Spleen (tissue), 11 donors: ENCODE measurements at regions not wholly inside any gene's neighbourhood (a gene's known extent, or its start where the extent isn't known, plus 50 kb on each side); places are given as distances from the start of the nearest gene placed in this dataset.

ENCODE experiments used
- DNase-seq: peaks from one replicate; pipeline ENCODE4 v3.0.0-alpha.2; 2020
- H3K27ac ChIP-seq, 8 donors: fragments of 200-600 bp; sonication (generic) in 7 of 8; 1 replicate in 4 of 8; 2 replicates in 4 of 8; pipeline versions ENCODE4 v1.5.0 to v1.8.0; 2016 to 2021; ENCODE audit warnings: inconsistent platforms in 4 of 8, mild to moderate bottlenecking in 4 of 8, moderate library complexity in 1 of 8
- H3K27me3 ChIP-seq, 7 donors: fragments of 200-600 bp; sonication (generic) in 6 of 7; replicated peaks in 1 of 7; 1 replicate in 4 of 7; 2 replicates in 3 of 7; pipeline versions ENCODE4 v1.5.0 to v1.8.0; 2016 to 2021; ENCODE audit warnings: inconsistent platforms in 3 of 7, mild to moderate bottlenecking in 1 of 7
- H3K36me3 ChIP-seq, 6 donors: fragments of 200-600 bp; sonication (generic) in 5 of 6; 1 replicate in 4 of 6; 2 replicates in 2 of 6; pipeline versions ENCODE4 v1.5.0 to v1.8.0; 2016 to 2021; ENCODE audit warnings: inconsistent platforms in 2 of 6
- H3K4me1 ChIP-seq, 6 donors: fragments of 200-600 bp; sonication (generic) in 5 of 6; 1 replicate in 3 of 6; 2 replicates in 3 of 6; pipeline versions ENCODE4 v1.5.0 to v1.8.0; 2016 to 2021; ENCODE audit warnings: inconsistent platforms in 3 of 6
- H3K4me3 ChIP-seq, 8 donors: fragments of 200-600 bp; sonication (generic) in 7 of 8; 1 replicate in 4 of 8; 2 replicates in 4 of 8; pipeline versions ENCODE4 v1.5.0 to v1.8.0; 2016 to 2021; ENCODE audit warnings: inconsistent platforms in 4 of 8, mild to moderate bottlenecking in 4 of 8, moderate library complexity in 2 of 8
- H3K9me3 ChIP-seq, 8 donors: fragments of 200-600 bp; sonication (generic) in 7 of 8; 1 replicate in 4 of 8; 2 replicates in 4 of 8; pipeline versions ENCODE4 v1.5.0 to v1.8.0; 2016 to 2021; ENCODE audit warnings: inconsistent platforms in 4 of 8
- POLR2A ChIP-seq, 3 donors: fragments of 450-650 bp; IDR thresholded peaks; one replicate each; pipeline ENCODE4 v1.5.1; 2017; ENCODE audit warnings: antibody characterized with exemption in 3 of 3, mild to moderate bottlenecking in 1 of 3
- POLR2AphosphoS5 ChIP-seq, 3 donors: sonication (generic); formaldehyde crosslinking; IDR thresholded peaks; one replicate each; pipeline ENCODE4 v1.5.1; 2017; ENCODE audit warnings: antibody characterized with exemption in 3 of 3
- WGBS, 5 donors: extraction: QIAGEN DNeasy Blood & Tissue Kit in 3 of 5; methylation state at CpG; one replicate each; pipeline versions ENCODE4 v1.1.5 to v1.1.7; 2013 to 2018; 5-methylcytosine and 5-hydroxymethylcytosine counted together
- intact Hi-C: fragments of 100-400 bp; cut with DNase I; formaldehyde crosslinking; loops from one replicate; pipeline ENCODE4 v1.15.0; 2023; ENCODE audit warnings: low total_unique reads
- TF ChIP-seq, protein P1 (sequence below), 11 experiments: fragments of 200-600 bp in 7 of 11; fragments of 450-650 bp in 4 of 11; sonication (generic) in 4 of 11; IDR thresholded peaks in 8 of 11; conservative IDR thresholded peaks in 3 of 11; 1 replicate in 7 of 11; 2 replicates in 4 of 11; pipeline versions ENCODE4 v1.4.0 to v1.8.0; 2016 to 2021; ENCODE audit warnings: antibody characterized with exemption in 11 of 11, inconsistent platforms in 4 of 11, mild to moderate bottlenecking in 1 of 11
- donor health status: healthy with polysubstance abuse.
- donor health status: DM: no; HTN: no; CAD: no; lungs with moderate emphysema.
- donor health status: DM: no; HTN: no; CAD: no.
- donor health status: Bipolar disorder and iron deficiency.
- donor health status: healthy.
- donor health status: DM: no; HTN: no; CAD: no.
- donor health status: DM: yes; HTN: yes; CAD: no.

DNA sequence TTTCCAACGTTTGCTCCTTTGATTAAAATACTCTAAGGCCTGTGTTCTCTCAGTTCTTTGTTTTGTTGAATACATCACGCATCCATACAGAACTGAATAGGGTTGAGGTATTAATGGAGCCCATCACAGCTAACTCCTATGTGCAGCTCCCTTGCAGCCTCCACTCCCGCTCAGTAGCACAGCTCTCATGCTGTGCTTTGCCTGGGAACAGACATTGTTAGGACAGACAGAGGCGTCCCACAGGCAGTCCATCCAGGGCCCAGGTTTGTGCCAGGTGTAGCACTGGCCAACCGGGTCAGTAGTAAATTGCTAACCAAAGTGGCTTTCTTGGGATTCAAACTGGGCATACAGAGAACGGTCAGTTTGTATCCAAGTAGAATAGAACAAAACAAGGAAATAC lies 644.7 kb upstream of the NRP1 start:
- Histone ChIP-seq H3K27ac (no peak overlapping the region), H3K36me3 (no peaks in the 10 kb centered on the region), H3K4me3 (no peak overlapping the region), H3K27me3 (no peaks in the 10 kb centered on the region), H3K4me1 (no peaks in the 10 kb centered on the region), H3K9me3 (peaks cover 0 to 7% (median 0%) of the 10 kb centered on the region in 8 donors)
- intact Hi-C loops: no loop called here
- TF ChIP-seq POLR2A (IDR thresholded peaks at IDR 0.05) (no peak), POLR2AphosphoS5 (IDR thresholded peaks at IDR 0.05) (no peak)
- TF ChIP-seq, protein P1, sequence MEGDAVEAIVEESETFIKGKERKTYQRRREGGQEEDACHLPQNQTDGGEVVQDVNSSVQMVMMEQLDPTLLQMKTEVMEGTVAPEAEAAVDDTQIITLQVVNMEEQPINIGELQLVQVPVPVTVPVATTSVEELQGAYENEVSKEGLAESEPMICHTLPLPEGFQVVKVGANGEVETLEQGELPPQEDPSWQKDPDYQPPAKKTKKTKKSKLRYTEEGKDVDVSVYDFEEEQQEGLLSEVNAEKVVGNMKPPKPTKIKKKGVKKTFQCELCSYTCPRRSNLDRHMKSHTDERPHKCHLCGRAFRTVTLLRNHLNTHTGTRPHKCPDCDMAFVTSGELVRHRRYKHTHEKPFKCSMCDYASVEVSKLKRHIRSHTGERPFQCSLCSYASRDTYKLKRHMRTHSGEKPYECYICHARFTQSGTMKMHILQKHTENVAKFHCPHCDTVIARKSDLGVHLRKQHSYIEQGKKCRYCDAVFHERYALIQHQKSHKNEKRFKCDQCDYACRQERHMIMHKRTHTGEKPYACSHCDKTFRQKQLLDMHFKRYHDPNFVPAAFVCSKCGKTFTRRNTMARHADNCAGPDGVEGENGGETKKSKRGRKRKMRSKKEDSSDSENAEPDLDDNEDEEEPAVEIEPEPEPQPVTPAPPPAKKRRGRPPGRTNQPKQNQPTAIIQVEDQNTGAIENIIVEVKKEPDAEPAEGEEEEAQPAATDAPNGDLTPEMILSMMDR (IDR thresholded peaks at IDR 0.05 in 8 of 11, conservative IDR thresholded peaks at IDR 0.05 in 3 of 11): no peak
- WGBS, 5 donors: 88 to 96% (median 90%) methylated on average over 6 of the region's 6 CpGs
- no peak for DNase-seq

GRCh38 chr10:33975481-33975880 lies 641.0 kb upstream of the NRP1 start:
- H3K27me3 ChIP-seq: no peaks in the 10 kb centered on the region
- WGBS, 5 donors: 72 to 86% (median 79%) methylated on average over 3 of the region's 3 CpGs
- H3K4me3 ChIP-seq: no peak overlapping the region
- TF ChIP-seq, protein P1 (IDR thresholded peaks at IDR 0.05 in 8 of 11, conservative IDR thresholded peaks at IDR 0.05 in 3 of 11): no peak
- TF ChIP-seq POLR2AphosphoS5 (IDR thresholded peaks at IDR 0.05) (no peak), POLR2A (IDR thresholded peaks at IDR 0.05) (no peak)
- intact Hi-C loops: no loop called here
- no peak overlapping the region for H3K27ac ChIP-seq
- no peaks in the 10 kb centered on the region for H3K36me3 ChIP-seq
- no peaks in the 10 kb centered on the region for H3K9me3 ChIP-seq
- no peaks in the 10 kb centered on the region for H3K4me1 ChIP-seq
- no peak for DNase-seq

DNA sequence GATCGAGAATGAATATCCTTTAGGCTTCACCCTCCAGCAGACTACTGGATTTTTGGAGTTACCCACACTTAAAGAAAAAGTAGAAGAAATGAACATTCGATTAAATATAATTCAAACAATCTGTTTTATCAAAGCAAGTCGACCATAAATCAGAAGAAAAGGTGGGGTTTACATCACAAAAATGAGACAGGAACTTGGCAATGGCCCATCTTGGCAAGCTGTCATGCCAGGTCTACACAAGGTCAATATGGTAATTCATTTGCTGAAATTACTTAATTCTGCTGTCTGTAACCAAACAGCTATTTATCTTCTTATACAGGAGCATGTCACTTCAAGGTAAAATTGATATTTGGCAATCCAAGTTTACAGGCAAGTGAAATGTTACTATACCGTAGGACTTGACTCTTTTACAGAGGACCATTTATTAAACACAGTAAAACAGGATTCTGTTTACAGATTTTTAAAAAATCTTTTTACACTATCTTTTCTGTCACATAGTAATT lies 640.6 kb upstream of the NRP1 start:
- Histone ChIP-seq H3K4me3 (no peak overlapping the region), H3K27ac (no peak overlapping the region), H3K36me3 (no peaks in the 10 kb centered on the region), H3K4me1 (no peaks in the 10 kb centered on the region), H3K27me3 (no peaks in the 10 kb centered on the region), H3K9me3 (no peaks in the 10 kb centered on the region)
- WGBS, 5 donors: 57 to 79% (median 72%) methylated on average over 4 of the region's 4 CpGs
- intact Hi-C loops: no loop called here
- no peak for TF ChIP-seq POLR2A (IDR thresholded peaks at IDR 0.05)
- TF ChIP-seq, protein P1 (IDR thresholded peaks at IDR 0.05 in 8 of 11, conservative IDR thresholded peaks at IDR 0.05 in 3 of 11): no peak
- TF ChIP-seq POLR2AphosphoS5 (IDR thresholded peaks at IDR 0.05): no peak
- no peak for DNase-seq

DNA sequence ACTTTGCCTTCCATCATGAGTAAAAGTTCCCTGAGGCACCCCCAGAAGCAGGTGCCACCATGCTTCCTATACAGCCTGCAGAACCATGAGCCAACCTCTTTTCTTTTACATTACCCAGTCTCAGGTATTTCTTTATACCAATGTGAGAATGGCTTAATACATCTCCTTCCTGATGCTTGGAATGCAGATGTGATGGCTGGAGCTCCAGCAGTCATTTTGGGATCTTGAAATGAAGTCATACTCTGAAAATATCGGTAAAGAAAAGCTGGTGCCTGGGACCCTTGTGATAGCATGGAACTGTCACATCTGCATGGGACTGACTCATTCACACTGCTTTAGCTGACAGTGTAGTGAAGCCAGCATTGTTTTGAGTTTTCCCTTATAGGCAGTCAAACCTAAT lies 634.5 kb upstream of the NRP1 start:
- Histone ChIP-seq H3K36me3 (no peaks in the 10 kb centered on the region), H3K4me1 (no peaks in the 10 kb centered on the region), H3K27ac (no peak overlapping the region), H3K27me3 (no peaks in the 10 kb centered on the region), H3K4me3 (no peak overlapping the region), H3K9me3 (peaks cover 0 to 13% (median 9%) of the 10 kb centered on the region in 8 donors)
- WGBS, 5 donors: 93 to 100% (median 94%) methylated on average over 1 of the region's 1 CpG
- intact Hi-C loops: no loop called here
- TF ChIP-seq, protein P1 (IDR thresholded peaks at IDR 0.05 in 8 of 11, conservative IDR thresholded peaks at IDR 0.05 in 3 of 11): no peak
- no peak for TF ChIP-seq POLR2A (IDR thresholded peaks at IDR 0.05)
- TF ChIP-seq POLR2AphosphoS5 (IDR thresholded peaks at IDR 0.05): no peak
- DNase-seq: no peak
